Right cardiac atrium (tissue), 5 donors: ENCODE measurements at regions not wholly inside any gene's neighbourhood (a gene's known extent, or its start where the extent isn't known, plus 50 kb on each side); places are given as distances from the start of the nearest gene placed in this dataset.

Experiments used
- ATAC-seq, 2 donors: fragments of 200-7000 bp; cut with Tn5 transposase; one replicate each; pipeline versions ENCODE4 v1.8.0 to v1.9.1; 2020; ENCODE audit warnings: moderate library complexity in 2 of 2, mild to moderate bottlenecking in 1 of 2
- DNase-seq, 3 donors: peaks; one replicate each; pipeline ENCODE4 v3.0.0-alpha.2; 2020
- H3K27ac ChIP-seq: one replicate; pipeline ENCODE4 v1.5.1; 2013; ENCODE audit warnings: mild to moderate bottlenecking, low read length, control low read depth, moderate library complexity
- H3K27me3 ChIP-seq: one replicate; pipeline ENCODE4 v1.6.1; 2013; ENCODE audit not compliant: control insufficient read depth, insufficient read depth
- H3K4me1 ChIP-seq: one replicate; pipeline ENCODE4 v1.6.1; 2013; ENCODE audit warnings: low read length; ENCODE audit not compliant: control insufficient read depth, insufficient read depth
- H3K4me3 ChIP-seq: one replicate; pipeline ENCODE4 v1.5.1; 2013; ENCODE audit warnings: low read length, control low read depth
- H3K9me3 ChIP-seq: one replicate; pipeline ENCODE4 v1.6.1; 2013; ENCODE audit warnings: low read length; ENCODE audit not compliant: control insufficient read depth
- WGBS: extraction: QIAGEN DNeasy Blood & Tissue Kit; methylation state at CpG from one replicate; pipeline ENCODE4 v1.1.7; 2013; 5-methylcytosine and 5-hydroxymethylcytosine counted together
- intact Hi-C, 4 donors: fragments of 100-400 bp; cut with DNase I; formaldehyde crosslinking; loops; one replicate each; pipeline versions ENCODE4 v1.11.0 to v1.14.0; 2022 to 2023
- donor health status: healthy with polysubstance abuse.
- donor health status: DM: no; HTN: yes; CAD: no.
- donor health status: DM: no; HTN: no; CAD: no.
- donor health status: DM: no; HTN: yes; CAD: no; lungs with severe emphysema.
- donor health status: DM: yes; HTN: yes; CAD: no.

DNA sequence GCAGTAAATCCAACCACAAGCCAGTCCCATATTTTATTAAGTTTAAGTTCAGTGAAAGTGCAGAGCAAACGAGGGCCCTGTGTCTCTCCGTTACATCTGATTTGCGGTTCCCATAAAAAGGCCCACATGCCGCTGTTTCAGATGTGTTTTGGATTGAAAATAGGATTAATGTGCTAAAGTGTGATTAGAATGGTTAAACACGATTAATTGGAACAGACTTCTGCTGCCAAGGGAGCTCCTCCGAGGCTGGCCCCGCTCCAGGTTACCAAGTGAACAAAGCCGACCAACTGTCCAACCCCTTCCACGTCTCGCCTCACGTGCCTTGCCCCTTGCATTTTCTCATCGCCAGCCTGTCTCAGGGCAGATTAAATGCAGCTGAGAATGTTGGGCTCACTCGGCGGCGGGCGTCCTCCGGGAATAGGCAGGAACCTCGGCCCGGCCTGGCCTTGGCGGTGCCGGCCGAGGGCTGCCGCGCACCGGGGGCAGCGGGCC, 166.5 kb upstream of the GSC start:
- peak; percentile 90 to 91 for ATAC-seq
- Histone ChIP-seq H3K27ac (no peak overlapping the region), H3K4me3 (peak overlapping the region; percentile 19), H3K27me3 (no peaks in the 10 kb centered on the region), H3K9me3 (no peaks in the 10 kb centered on the region), H3K4me1 (no peaks in the 10 kb centered on the region)
- intact Hi-C loops: no loop called here
- DNase-seq: peak; percentile 79 to 91 (median 88)
- WGBS: 24% methylated on average over 26 of the region's 26 CpGs

DNA sequence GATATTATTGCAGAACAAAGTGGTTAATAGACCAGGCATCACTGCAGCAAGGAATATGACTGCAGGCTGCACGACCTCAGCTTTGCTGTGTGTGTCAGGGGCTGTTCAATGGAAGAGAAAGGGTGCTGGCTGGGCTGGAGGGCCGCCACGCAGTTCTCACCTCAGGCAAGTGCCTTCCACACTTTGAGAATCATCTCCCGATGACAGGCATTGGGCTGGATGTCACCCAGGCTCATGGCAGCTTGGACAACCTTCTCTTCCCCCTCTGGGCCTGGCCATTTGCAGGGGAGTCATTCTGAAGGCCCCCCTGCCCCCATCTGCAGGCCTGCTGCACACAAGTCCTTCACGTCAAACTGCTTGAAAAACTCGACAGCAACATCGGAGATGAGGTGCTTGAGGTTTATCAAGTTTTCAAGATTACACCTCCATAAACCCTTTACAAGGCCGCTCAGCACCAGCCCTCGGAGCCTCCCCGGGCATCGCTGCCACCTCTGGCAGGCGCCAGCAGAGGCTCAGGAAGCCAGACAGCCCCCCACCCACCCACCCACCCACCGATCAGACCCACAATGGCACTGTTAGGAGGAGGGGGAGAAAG, 165.9 kb upstream of the GSC start:
- Histone ChIP-seq H3K27ac (no peak overlapping the region), H3K9me3 (no peaks in the 10 kb centered on the region), H3K4me3 (no peak overlapping the region), H3K4me1 (no peaks in the 10 kb centered on the region), H3K27me3 (no peaks in the 10 kb centered on the region)
- WGBS: 60% methylated on average over 13 of the region's 13 CpGs
- peak in 1 of 3 donors; percentile 61 for DNase-seq
- intact Hi-C loops: no loop called here
- ATAC-seq: no peak

GRCh38 chr14:94934276-94934810, 164.4 kb upstream of the GSC start:
- Histone ChIP-seq H3K4me3 (no peak overlapping the region), H3K9me3 (no peaks in the 10 kb centered on the region), H3K27ac (no peak overlapping the region), H3K27me3 (no peaks in the 10 kb centered on the region), H3K4me1 (no peaks in the 10 kb centered on the region)
- intact Hi-C loops: no loop called here
- 62% methylated on average over 6 of the region's 6 CpGs for WGBS
- ATAC-seq (no peak), DNase-seq (no peak)

DNA sequence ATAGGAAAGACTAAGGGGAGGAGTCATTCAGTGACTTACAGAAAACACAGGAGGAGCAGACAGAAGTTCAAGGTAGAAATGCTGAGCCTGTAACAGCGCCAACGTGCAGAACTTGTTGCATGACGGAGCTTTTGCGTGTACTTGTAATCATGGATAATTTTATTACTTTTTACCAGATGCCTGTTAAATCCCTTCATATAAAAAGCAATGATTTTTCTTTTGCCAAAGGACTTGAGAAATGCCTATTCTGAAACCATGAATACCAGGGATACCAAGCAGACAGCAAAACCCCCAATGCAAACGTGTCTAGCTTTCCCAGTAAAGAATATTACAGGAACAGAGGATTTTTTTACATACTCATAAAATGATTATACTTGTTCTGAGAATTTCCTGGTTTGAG, 163.6 kb upstream of the GSC start:
- H3K4me1 ChIP-seq: no peaks in the 10 kb centered on the region
- 83% methylated on average over 5 of the region's 5 CpGs for WGBS
- H3K27me3 ChIP-seq: no peaks in the 10 kb centered on the region
- ATAC-seq (no peak), DNase-seq (no peak)
- H3K9me3 ChIP-seq: no peaks in the 10 kb centered on the region
- no peak overlapping the region for H3K4me3 ChIP-seq
- intact Hi-C loops: no loop called here
- H3K27ac ChIP-seq: no peak overlapping the region

DNA sequence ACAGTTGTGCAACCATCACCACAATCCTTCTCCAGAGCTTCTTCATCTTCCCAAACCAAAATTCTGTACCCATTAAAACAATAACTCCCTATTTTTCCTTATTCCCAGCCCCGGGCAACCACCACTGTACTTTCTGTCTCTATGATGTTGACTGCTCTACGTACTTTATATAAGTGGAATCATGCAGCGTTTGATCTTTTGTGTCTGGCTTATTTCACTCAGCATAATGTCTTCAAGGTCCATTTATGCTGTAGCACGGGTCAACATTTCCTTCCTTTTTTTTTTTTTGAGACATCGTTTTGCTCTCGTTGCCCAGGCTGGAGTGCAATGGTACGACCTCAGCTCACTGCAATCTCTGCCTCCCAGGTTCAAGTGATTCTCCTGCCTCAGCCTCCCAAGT, 162.7 kb upstream of the GSC start:
- intact Hi-C loops: no loop called here

GRCh38 chr14:94930690-94931089, 160.8 kb upstream of the GSC start:
- Histone ChIP-seq H3K27me3 (no peaks in the 10 kb centered on the region), H3K27ac (no peak overlapping the region), H3K4me1 (no peaks in the 10 kb centered on the region), H3K9me3 (no peaks in the 10 kb centered on the region), H3K4me3 (no peak overlapping the region)
- DNase-seq: no peak
- WGBS: 96% methylated on average over 1 of the region's 1 CpG
- intact Hi-C loops: no loop called here
- no peak for ATAC-seq

More for the DNA sequence above, 162.7 kb upstream of the GSC start:
- Histone ChIP-seq H3K4me1 (no peaks in the 10 kb centered on the region), H3K4me3 (no peak overlapping the region), H3K27me3 (no peaks in the 10 kb centered on the region), H3K9me3 (no peaks in the 10 kb centered on the region), H3K27ac (no peak overlapping the region)
- DNase-seq (no peak), ATAC-seq (no peak)
- 75% methylated on average over 7 of the region's 7 CpGs for WGBS

DNA sequence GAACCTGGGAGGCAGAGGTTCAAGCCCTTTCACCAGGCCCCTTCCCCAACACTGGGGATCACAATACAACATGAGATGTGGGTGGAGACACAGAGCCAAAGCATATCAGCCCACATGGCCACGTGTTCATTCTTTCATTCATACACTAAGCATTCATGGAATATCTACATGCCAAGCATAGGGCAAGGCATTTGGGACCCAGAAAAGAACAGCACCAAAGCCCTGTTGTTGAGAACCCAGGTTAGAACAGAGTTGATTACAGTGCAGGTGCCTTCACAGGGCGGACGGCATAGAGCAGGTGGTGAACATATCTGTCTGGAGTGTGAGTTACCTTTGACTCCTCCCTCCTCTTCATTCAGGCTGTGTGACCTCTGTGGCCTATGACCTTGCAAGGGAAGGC, 159.4 kb upstream of the GSC start:
- no peaks in the 10 kb centered on the region for H3K9me3 ChIP-seq
- 83% methylated on average over 3 of the region's 3 CpGs for WGBS

DNA sequence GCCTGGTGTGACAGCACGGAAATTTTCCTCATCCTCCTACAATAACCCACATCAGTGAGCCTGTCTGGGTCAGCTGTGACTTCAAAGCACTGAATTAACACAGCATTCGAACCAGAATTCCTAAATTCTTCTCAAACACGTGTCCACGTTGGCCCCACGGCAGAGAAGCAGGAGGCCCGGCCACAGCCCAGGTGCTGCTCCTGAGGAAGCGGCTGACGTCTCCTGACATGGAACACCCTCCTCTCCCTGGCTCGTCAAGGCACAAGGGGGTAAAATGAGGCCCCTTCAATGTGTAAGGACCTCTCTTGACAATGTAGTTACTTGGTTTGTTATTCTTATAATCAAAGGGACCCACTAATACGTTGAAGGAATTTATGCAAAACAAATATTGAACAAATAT, 156.3 kb upstream of the GSC start:
- no peaks in the 10 kb centered on the region for H3K27me3 ChIP-seq
- no peak overlapping the region for H3K4me3 ChIP-seq
- H3K4me1 ChIP-seq: no peaks in the 10 kb centered on the region
- H3K9me3 ChIP-seq: no peaks in the 10 kb centered on the region
- WGBS: 80% methylated on average over 10 of the region's 10 CpGs
- no peak for DNase-seq
- H3K27ac ChIP-seq: no peak overlapping the region
- intact Hi-C loops: no loop called here
- ATAC-seq: no peak

More for the DNA sequence above, 159.4 kb upstream of the GSC start:
- Histone ChIP-seq H3K27ac (no peak overlapping the region), H3K4me3 (no peak overlapping the region), H3K4me1 (no peaks in the 10 kb centered on the region), H3K27me3 (no peaks in the 10 kb centered on the region)
- intact Hi-C loops: no loop called here
- ATAC-seq (no peak), DNase-seq (no peak)

GRCh38 chr14:94925416-94926173, 155.7 kb upstream of the GSC start:
- intact Hi-C loops: no loop called here
- Histone ChIP-seq H3K27ac (no peak overlapping the region), H3K27me3 (no peaks in the 10 kb centered on the region), H3K4me3 (no peak overlapping the region), H3K9me3 (no peaks in the 10 kb centered on the region), H3K4me1 (no peaks in the 10 kb centered on the region)
- DNase-seq (no peak), ATAC-seq (no peak)
- 97% methylated on average over 4 of the region's 4 CpGs for WGBS

GRCh38 chr14:94924189-94924588, 154.3 kb upstream of the GSC start:
- intact Hi-C loops: no loop called here
- DNase-seq (no peak), ATAC-seq (peak in 1 of 2 donors; percentile 77)
- Histone ChIP-seq H3K27me3 (no peaks in the 10 kb centered on the region), H3K4me1 (no peaks in the 10 kb centered on the region), H3K4me3 (no peak overlapping the region), H3K9me3 (no peaks in the 10 kb centered on the region), H3K27ac (no peak overlapping the region)
- WGBS: 26% methylated on average over 4 of the region's 4 CpGs

DNA sequence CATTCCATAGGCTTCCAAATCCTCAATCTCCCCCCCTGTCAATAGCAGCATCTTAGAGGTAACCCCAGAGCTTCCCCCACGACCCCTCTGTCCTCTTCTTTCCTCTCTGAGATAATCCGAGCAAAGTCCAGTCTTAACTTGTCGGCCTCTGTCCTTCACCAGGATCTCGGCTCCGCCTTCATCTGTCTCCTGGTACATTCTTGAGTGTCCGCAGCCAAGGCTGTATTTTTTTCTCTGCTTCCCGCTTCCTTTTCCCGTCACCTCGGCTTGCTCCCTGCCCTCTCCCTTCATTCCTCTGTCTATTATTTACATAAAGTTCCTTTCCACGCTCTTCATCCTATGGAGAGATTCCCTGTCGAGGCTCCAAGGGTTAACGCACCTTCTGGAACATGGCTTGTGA, 153.9 kb upstream of the GSC start:
- 39% methylated on average over 12 of the region's 12 CpGs for WGBS
- peak; percentile 36 to 54 for ATAC-seq
- H3K9me3 ChIP-seq: no peaks in the 10 kb centered on the region
- intact Hi-C loops: no loop called here
- H3K27me3 ChIP-seq: no peaks in the 10 kb centered on the region
- no peak for DNase-seq
- no peak overlapping the region for H3K4me3 ChIP-seq
- no peaks in the 10 kb centered on the region for H3K4me1 ChIP-seq
- no peak overlapping the region for H3K27ac ChIP-seq
